Prostate gland (tissue), 2 donors: ENCODE measurements at regions not wholly inside any gene's neighbourhood (a gene's known extent, or its start where the extent isn't known, plus 50 kb on each side); places are given as distances from the start of the nearest gene placed in this dataset.

Experiments
- CTCF ChIP-seq, 4 experiments: fragments of 200-600 bp in 2 of 4; fragments of 450-650 bp in 2 of 4; sonication (generic) in 2 of 4; IDR thresholded peaks; 1 replicate in 3 of 4; 2 replicates in 1 of 4; pipeline ENCODE4 v1.5.1; 2016 to 2019; ENCODE audit warnings: antibody characterized with exemption in 4 of 4, mild to moderate bottlenecking in 2 of 4, moderate library complexity in 2 of 4
- POLR2A ChIP-seq: fragments of 450-650 bp; IDR thresholded peaks from one replicate; pipeline ENCODE4 v1.6.1; 2016; ENCODE audit warnings: antibody characterized with exemption, mild to moderate bottlenecking

- TF ChIP-seq CTCF (IDR thresholded peaks at IDR 0.05) (no peak), POLR2A (no peak)
Observed at GRCh38 chr9:16221822-16222547, 648.5 kb downstream of the BNC2 start.
